ENCODE measurements at regions not wholly inside any gene's neighbourhood (a gene's known extent, or its start where the extent isn't known, plus 50 kb on each side); places are given as distances from the start of the nearest gene placed in this dataset.

- Histone ChIP-seq H3K14ac (ENCODE audit: low read length) (no peak overlapping the region), H2BK15ac (ENCODE audit: low read length) (no peak overlapping the region), H3K27ac (replicated peaks; ENCODE audit: low read length) (no peak overlapping the region), H3K9me3 (replicated peaks in 1 of 2; ENCODE audit: control insufficient read depth in 2 of 2, insufficient read depth in 1 of 2, low read depth in 1 of 2, low read length in 2 of 2) (no peaks in the 10 kb centered on the region), H4K8ac (ENCODE audit: low read depth, low read length) (no peak overlapping the region), H3K4me2 (ENCODE audit: insufficient read depth, low read length, poor library complexity, severe bottlenecking) (no peak overlapping the region), H3K27me3 (ENCODE audit: control insufficient read depth in 3 of 3, insufficient read depth in 3 of 3, low read depth in 1 of 3, low read length in 3 of 3) (no peaks in the 10 kb centered on the region), H2BK120ac (ENCODE audit: low read depth, low read length) (no peak overlapping the region), H2AFZ (ENCODE audit: low read length) (no peak overlapping the region), H3K9ac (ENCODE audit: low read depth, low read length, poor library complexity) (no peak overlapping the region), H3K4me1 (ENCODE audit: control insufficient read depth in 2 of 2, insufficient read depth in 1 of 2, low read depth in 1 of 2, low read length in 2 of 2) (no peaks in the 10 kb centered on the region), H2AK5ac (ENCODE audit: low read depth, low read length) (no peak overlapping the region), H2BK12ac (ENCODE audit: low read length) (no peak overlapping the region), H3K79me1 (ENCODE audit: low read depth, low read length) (no peaks in the 10 kb centered on the region), H4K91ac (ENCODE audit: low read depth, low read length, poor library complexity) (no peak overlapping the region), H2BK5ac (ENCODE audit: low read length) (no peak overlapping the region), H3K18ac (ENCODE audit: low read length) (no peak overlapping the region), H3K23ac (ENCODE audit: low read depth, low read length, poor library complexity) (no peak overlapping the region), H3K36me3 (replicated peaks in 1 of 2; ENCODE audit: control insufficient read depth in 2 of 2, insufficient read depth in 2 of 2, low read length in 2 of 2) (no peaks in the 10 kb centered on the region), H3K4ac (ENCODE audit: low read length) (no peak overlapping the region), H3K4me3 (ENCODE audit: low read length in 2 of 2) (no peak overlapping the region)
- WGBS, 2 donors (ENCODE audit: extremely low coverage in 2 of 2, insufficient read length in 2 of 2, insufficient replicate concordance in 1 of 2) = no CpG with 5 or more reads among the region's 5 CpGs
- DNase-seq (ENCODE audit: low spot score) = no peak
Observed at GRCh38 chr7:117973975-117974374, 100.7 kb upstream of the CTTNBP2 start.

GRCh38 chr7:117974891-117975290 lies 101.7 kb upstream of the CTTNBP2 start:
- H3K36me3 ChIP-seq (replicated peaks in 1 of 2; ENCODE audit: control insufficient read depth in 2 of 2, insufficient read depth in 2 of 2, low read length in 2 of 2) = no peaks in the 10 kb centered on the region
- H3K4me3 ChIP-seq (ENCODE audit: low read length in 2 of 2) = no peak overlapping the region
- H2BK120ac ChIP-seq (ENCODE audit: low read depth, low read length) = no peak overlapping the region
- no peak overlapping the region for H3K4me2 ChIP-seq (ENCODE audit: insufficient read depth, low read length, poor library complexity, severe bottlenecking)
- H3K9me3 ChIP-seq (replicated peaks in 1 of 2; ENCODE audit: control insufficient read depth in 2 of 2, insufficient read depth in 1 of 2, low read depth in 1 of 2, low read length in 2 of 2) = no peaks in the 10 kb centered on the region
- no peak overlapping the region for H2BK15ac ChIP-seq (ENCODE audit: low read length)
- H3K23ac ChIP-seq (ENCODE audit: low read depth, low read length, poor library complexity) = no peak overlapping the region
- H3K9ac ChIP-seq (ENCODE audit: low read depth, low read length, poor library complexity) = no peak overlapping the region
- H4K8ac ChIP-seq (ENCODE audit: low read depth, low read length) = no peak overlapping the region
- H3K79me1 ChIP-seq (ENCODE audit: low read depth, low read length) = no peaks in the 10 kb centered on the region
- H3K4me1 ChIP-seq (ENCODE audit: control insufficient read depth in 2 of 2, insufficient read depth in 1 of 2, low read depth in 1 of 2, low read length in 2 of 2) = no peaks in the 10 kb centered on the region
- no peaks in the 10 kb centered on the region for H3K27me3 ChIP-seq (ENCODE audit: control insufficient read depth in 3 of 3, insufficient read depth in 3 of 3, low read depth in 1 of 3, low read length in 3 of 3)
- no peak overlapping the region for H3K27ac ChIP-seq (replicated peaks; ENCODE audit: low read length)
- no peak overlapping the region for H3K14ac ChIP-seq (ENCODE audit: low read length)
- H4K91ac ChIP-seq (ENCODE audit: low read depth, low read length, poor library complexity) = no peak overlapping the region
- H3K4ac ChIP-seq (ENCODE audit: low read length) = no peak overlapping the region
- no peak for DNase-seq (ENCODE audit: low spot score)
- no peak overlapping the region for H3K18ac ChIP-seq (ENCODE audit: low read length)
- no peak overlapping the region for H2BK12ac ChIP-seq (ENCODE audit: low read length)
- H2BK5ac ChIP-seq (ENCODE audit: low read length) = no peak overlapping the region
- H2AFZ ChIP-seq (ENCODE audit: low read length) = no peak overlapping the region
- no CpG with 5 or more reads among the region's 2 CpGs for WGBS, 2 donors (ENCODE audit: extremely low coverage in 2 of 2, insufficient read length in 2 of 2, insufficient replicate concordance in 1 of 2)
- no peak overlapping the region for H2AK5ac ChIP-seq (ENCODE audit: low read depth, low read length)

DNA sequence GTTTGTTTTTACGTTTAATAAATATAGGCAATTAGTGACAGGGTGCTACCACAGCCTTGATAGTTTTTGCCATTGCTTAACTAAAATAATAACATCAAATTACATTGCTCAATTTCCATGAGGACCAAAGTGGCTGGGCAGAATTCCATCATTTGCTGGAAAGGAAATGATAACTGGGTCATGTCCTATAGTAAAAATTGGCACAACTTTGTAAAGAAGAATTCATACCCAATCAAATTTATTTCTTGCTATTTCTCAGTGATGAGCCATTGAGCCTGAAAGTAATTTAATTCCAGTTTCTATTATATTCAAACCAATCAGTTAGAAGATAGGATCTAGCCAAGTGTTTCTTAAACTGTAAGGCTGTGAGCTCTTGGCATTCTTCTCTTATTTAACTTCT lies 102.2 kb upstream of the CTTNBP2 start:
- no peak overlapping the region for H3K23ac ChIP-seq (ENCODE audit: low read depth, low read length, poor library complexity)
- no peak overlapping the region for H3K14ac ChIP-seq (ENCODE audit: low read length)
- H2BK15ac ChIP-seq (ENCODE audit: low read length) = no peak overlapping the region
- H3K4me3 ChIP-seq (ENCODE audit: low read length in 2 of 2) = no peak overlapping the region
- H3K9ac ChIP-seq (ENCODE audit: low read depth, low read length, poor library complexity) = no peak overlapping the region
- H4K8ac ChIP-seq (ENCODE audit: low read depth, low read length) = no peak overlapping the region
- H3K27me3 ChIP-seq (ENCODE audit: control insufficient read depth in 3 of 3, insufficient read depth in 3 of 3, low read depth in 1 of 3, low read length in 3 of 3) = no peaks in the 10 kb centered on the region
- H3K9me3 ChIP-seq (replicated peaks in 1 of 2; ENCODE audit: control insufficient read depth in 2 of 2, insufficient read depth in 1 of 2, low read depth in 1 of 2, low read length in 2 of 2) = no peaks in the 10 kb centered on the region
- H2BK120ac ChIP-seq (ENCODE audit: low read depth, low read length) = no peak overlapping the region
- no peaks in the 10 kb centered on the region for H3K4me1 ChIP-seq (ENCODE audit: control insufficient read depth in 2 of 2, insufficient read depth in 1 of 2, low read depth in 1 of 2, low read length in 2 of 2)
- H2BK5ac ChIP-seq (ENCODE audit: low read length) = no peak overlapping the region
- no peak overlapping the region for H4K91ac ChIP-seq (ENCODE audit: low read depth, low read length, poor library complexity)
- H3K18ac ChIP-seq (ENCODE audit: low read length) = no peak overlapping the region
- no peak overlapping the region for H3K27ac ChIP-seq (replicated peaks; ENCODE audit: low read length)
- WGBS, 2 donors (ENCODE audit: extremely low coverage in 2 of 2, insufficient read length in 2 of 2, insufficient replicate concordance in 1 of 2) = no CpG with 5 or more reads among the region's 1 CpG
- no peak overlapping the region for H2AK5ac ChIP-seq (ENCODE audit: low read depth, low read length)
- no peaks in the 10 kb centered on the region for H3K36me3 ChIP-seq (replicated peaks in 1 of 2; ENCODE audit: control insufficient read depth in 2 of 2, insufficient read depth in 2 of 2, low read length in 2 of 2)
- H3K4me2 ChIP-seq (ENCODE audit: insufficient read depth, low read length, poor library complexity, severe bottlenecking) = no peak overlapping the region
- no peak overlapping the region for H2BK12ac ChIP-seq (ENCODE audit: low read length)
- H3K4ac ChIP-seq (ENCODE audit: low read length) = no peak overlapping the region
- no peaks in the 10 kb centered on the region for H3K79me1 ChIP-seq (ENCODE audit: low read depth, low read length)
- no peak for DNase-seq (ENCODE audit: low spot score)
- H2AFZ ChIP-seq (ENCODE audit: low read length) = no peak overlapping the region

GRCh38 chr7:117979954-117980497 lies 106.8 kb upstream of the CTTNBP2 start:
- H3K4me1 ChIP-seq (ENCODE audit: control insufficient read depth in 2 of 2, insufficient read depth in 1 of 2, low read depth in 1 of 2, low read length in 2 of 2) = no peaks in the 10 kb centered on the region
- DNase-seq (ENCODE audit: low spot score) = no peak
- H3K9me3 ChIP-seq (replicated peaks in 1 of 2; ENCODE audit: control insufficient read depth in 2 of 2, insufficient read depth in 1 of 2, low read depth in 1 of 2, low read length in 2 of 2) = no peaks in the 10 kb centered on the region
- H3K14ac ChIP-seq (ENCODE audit: low read length) = no peak overlapping the region
- H3K18ac ChIP-seq (ENCODE audit: low read length) = no peak overlapping the region
- H2AK5ac ChIP-seq (ENCODE audit: low read depth, low read length) = no peak overlapping the region
- no peak overlapping the region for H3K23ac ChIP-seq (ENCODE audit: low read depth, low read length, poor library complexity)
- H2BK12ac ChIP-seq (ENCODE audit: low read length) = no peak overlapping the region
- H2BK120ac ChIP-seq (ENCODE audit: low read depth, low read length) = no peak overlapping the region
- no peak overlapping the region for H3K4ac ChIP-seq (ENCODE audit: low read length)
- H2AFZ ChIP-seq (ENCODE audit: low read length) = no peak overlapping the region
- no peak overlapping the region for H3K9ac ChIP-seq (ENCODE audit: low read depth, low read length, poor library complexity)
- no CpG with 5 or more reads among the region's 4 CpGs for WGBS, 2 donors (ENCODE audit: extremely low coverage in 2 of 2, insufficient read length in 2 of 2, insufficient replicate concordance in 1 of 2)
- no peak overlapping the region for H3K4me2 ChIP-seq (ENCODE audit: insufficient read depth, low read length, poor library complexity, severe bottlenecking)
- H3K4me3 ChIP-seq (ENCODE audit: low read length in 2 of 2) = no peak overlapping the region
- no peaks in the 10 kb centered on the region for H3K79me1 ChIP-seq (ENCODE audit: low read depth, low read length)
- H3K36me3 ChIP-seq (replicated peaks in 1 of 2; ENCODE audit: control insufficient read depth in 2 of 2, insufficient read depth in 2 of 2, low read length in 2 of 2) = no peaks in the 10 kb centered on the region
- no peaks in the 10 kb centered on the region for H3K27me3 ChIP-seq (ENCODE audit: control insufficient read depth in 3 of 3, insufficient read depth in 3 of 3, low read depth in 1 of 3, low read length in 3 of 3)
- H4K91ac ChIP-seq (ENCODE audit: low read depth, low read length, poor library complexity) = no peak overlapping the region
- no peak overlapping the region for H4K8ac ChIP-seq (ENCODE audit: low read depth, low read length)
- H3K27ac ChIP-seq (replicated peaks; ENCODE audit: low read length) = no peak overlapping the region
- no peak overlapping the region for H2BK15ac ChIP-seq (ENCODE audit: low read length)
- H2BK5ac ChIP-seq (ENCODE audit: low read length) = no peak overlapping the region

All from neuronal stem cell (in vitro differentiated cells).